ENCODE measurements at regions not wholly inside any gene's neighbourhood (a gene's known extent, or its start where the extent isn't known, plus 50 kb on each side); places are given as distances from the start of the nearest gene placed in this dataset.

DNA sequence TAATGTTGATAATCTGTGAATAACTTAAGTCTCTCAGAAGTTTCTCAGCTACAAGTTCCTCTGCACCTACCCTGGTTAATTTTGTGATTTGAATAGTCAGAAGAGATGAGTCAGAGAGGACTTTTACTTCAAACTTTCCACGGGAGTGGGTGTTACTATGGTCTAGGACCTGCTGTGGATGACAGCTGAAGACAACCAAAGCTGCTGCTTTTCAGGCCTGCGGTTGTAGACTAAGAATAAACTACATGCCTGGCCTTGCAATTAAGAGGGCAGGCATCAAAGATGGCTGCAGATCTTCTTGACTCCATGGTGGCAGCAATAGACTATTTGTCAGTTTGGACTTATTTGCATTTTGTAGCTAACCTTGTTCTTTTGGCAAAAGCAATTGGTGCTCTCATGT is 227.1 kb upstream of the KRR1 start:
- no peak for DNase-seq
- TF ChIP-seq POLR2A (IDR thresholded peaks at IDR 0.05) (no peak), CTCF (IDR thresholded peaks at IDR 0.05 in 8 of 11, conservative IDR thresholded peaks at IDR 0.05 in 3 of 11) (no peak), POLR2AphosphoS5 (IDR thresholded peaks at IDR 0.05) (no peak)
- Histone ChIP-seq H3K9me3 (no peaks in the 10 kb centered on the region), H3K4me3 (no peak overlapping the region), H3K27ac (no peak overlapping the region), H3K27me3 (replicated peaks in 1 of 7) (no peaks in the 10 kb centered on the region), H3K4me1 (no peaks in the 10 kb centered on the region), H3K36me3 (no peaks in the 10 kb centered on the region)
- intact Hi-C loops (cut with DNase I; ENCODE audit: low total_unique reads), result no loop called here
- WGBS, 5 donors, result 52 to 69% (median 62%) methylated on average over 2 of the region's 2 CpGs

DNA sequence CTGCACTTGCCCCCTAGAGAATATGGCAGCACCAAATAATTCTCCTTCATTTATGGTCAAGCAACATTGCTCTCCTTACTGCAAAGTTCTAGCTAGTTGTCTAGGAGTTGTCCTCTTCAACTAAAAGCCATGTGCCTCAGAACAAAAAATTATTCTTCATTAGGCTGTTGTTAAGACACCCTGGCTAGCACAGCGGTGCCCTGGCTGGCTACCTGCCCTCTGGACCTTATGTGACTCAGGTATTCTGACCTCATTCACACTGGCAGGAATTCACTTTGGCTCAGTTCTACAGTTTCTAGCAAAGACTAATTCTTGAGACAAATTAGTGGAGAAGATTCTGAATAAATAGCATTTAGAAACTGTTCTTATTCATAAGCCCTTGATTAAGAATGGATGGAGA is 224.4 kb upstream of the KRR1 start:
- Histone ChIP-seq H3K4me1 (no peaks in the 10 kb centered on the region), H3K4me3 (no peak overlapping the region), H3K36me3 (no peaks in the 10 kb centered on the region), H3K27me3 (replicated peaks in 1 of 7) (no peaks in the 10 kb centered on the region), H3K27ac (no peak overlapping the region), H3K9me3 (no peaks in the 10 kb centered on the region)
- DNase-seq, result no peak
- intact Hi-C loops (cut with DNase I; ENCODE audit: low total_unique reads), result no loop called here
- whole genome bisulfite sequencing, 5 donors, result 86 to 94% (median 91%) methylated on average over 1 of the region's 1 CpG
- TF ChIP-seq CTCF (IDR thresholded peaks at IDR 0.05 in 8 of 11, conservative IDR thresholded peaks at IDR 0.05 in 3 of 11) (no peak), POLR2AphosphoS5 (IDR thresholded peaks at IDR 0.05) (no peak), POLR2A (IDR thresholded peaks at IDR 0.05) (no peak)

GRCh38 chr12:75728826-75729225 is 217.4 kb upstream of the KRR1 start:
- TF ChIP-seq POLR2AphosphoS5 (IDR thresholded peaks at IDR 0.05), result no peak
- TF ChIP-seq POLR2A (IDR thresholded peaks at IDR 0.05), result no peak
- TF ChIP-seq CTCF (IDR thresholded peaks at IDR 0.05 in 8 of 11, conservative IDR thresholded peaks at IDR 0.05 in 3 of 11), result no peak
- 78 to 89% (median 79%) methylated on average over 1 of the region's 1 CpG for WGBS, 5 donors

DNA sequence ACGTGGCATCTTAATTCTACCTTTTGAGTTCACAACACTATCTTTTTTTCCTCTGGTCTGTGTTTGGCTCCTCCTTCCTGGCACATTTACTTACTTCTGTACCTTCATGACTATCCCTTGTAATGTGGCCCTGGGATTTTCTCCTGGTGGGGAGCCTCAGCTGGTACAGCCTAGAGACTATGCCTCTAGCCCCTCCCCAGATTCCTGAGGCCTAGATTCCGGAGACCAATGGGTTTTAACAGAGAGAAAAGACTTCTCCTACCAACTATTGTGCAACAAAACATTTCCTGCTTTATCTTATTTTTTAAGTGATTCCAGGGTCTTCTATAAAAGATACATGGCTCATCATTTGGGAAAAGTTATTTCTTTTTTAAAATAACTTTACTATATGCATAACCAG is 216.2 kb upstream of the KRR1 start:
- intact Hi-C loops (cut with DNase I; ENCODE audit: low total_unique reads), result no loop called here
- Histone ChIP-seq H3K4me3 (no peak overlapping the region), H3K9me3 (no peaks in the 10 kb centered on the region), H3K27me3 (replicated peaks in 1 of 7) (no peaks in the 10 kb centered on the region), H3K4me1 (peaks cover 0 to 28% (median 8%) of the 10 kb centered on the region in 6 donors), H3K36me3 (no peaks in the 10 kb centered on the region), H3K27ac (no peak overlapping the region)
- 76 to 93% (median 87%) methylated on average over 2 of the region's 2 CpGs for WGBS, 5 donors
- no peak for DNase-seq
- TF ChIP-seq POLR2AphosphoS5 (IDR thresholded peaks at IDR 0.05), result no peak
- TF ChIP-seq CTCF (IDR thresholded peaks at IDR 0.05 in 8 of 11, conservative IDR thresholded peaks at IDR 0.05 in 3 of 11), result no peak
- TF ChIP-seq POLR2A (IDR thresholded peaks at IDR 0.05), result no peak

More at GRCh38 chr12:75728826-75729225, 217.4 kb upstream of the KRR1 start:
- Histone ChIP-seq H3K4me3 (no peak overlapping the region), H3K9me3 (no peaks in the 10 kb centered on the region), H3K27ac (no peak overlapping the region), H3K36me3 (no peaks in the 10 kb centered on the region), H3K27me3 (replicated peaks in 1 of 7) (no peaks in the 10 kb centered on the region), H3K4me1 (peaks cover 0 to 16% (median 2%) of the 10 kb centered on the region in 6 donors)
- DNase-seq, result no peak
- intact Hi-C loops (cut with DNase I; ENCODE audit: low total_unique reads), result no loop called here

Data from spleen (tissue), 11 donors.